Epithelial cell of proximal tubule (primary cell): ENCODE measurements at regions not wholly inside any gene's neighbourhood (a gene's known extent, or its start where the extent isn't known, plus 50 kb on each side); places are given as distances from the start of the nearest gene placed in this dataset.

Experiments
- DNase-seq: peaks from one replicate; pipeline ENCODE4 v3.0.0-alpha.2; 2011; ENCODE audit warnings: low read depth
- H3K4me3 ChIP-seq: 2 replicates; pipeline ENCODE4 v1.5.1; 2011; ENCODE audit warnings: low read depth, mild to moderate bottlenecking, low read length
- TF ChIP-seq, protein P1 (sequence below): conservative IDR thresholded peaks from 2 replicates; pipeline ENCODE4 v1.5.1; 2012; ENCODE audit warnings: low read depth, mild to moderate bottlenecking, low read length

DNA sequence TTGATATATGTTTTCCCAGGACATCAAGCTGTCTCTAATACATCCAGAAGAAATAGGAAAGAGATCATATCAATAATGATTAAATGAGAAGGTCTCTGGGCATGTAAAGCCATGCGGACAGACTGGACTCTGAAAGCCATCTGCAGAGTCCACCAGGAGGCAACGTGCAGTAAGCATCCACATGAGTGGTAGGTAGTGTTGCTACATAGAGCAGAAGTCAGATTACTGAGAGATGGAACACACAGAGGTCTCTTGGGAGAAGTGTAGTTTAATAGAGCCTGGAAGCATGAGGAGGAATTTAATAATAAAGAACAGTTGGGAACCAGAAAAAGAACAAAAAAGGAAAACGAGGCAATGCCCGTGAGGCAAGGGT, 758.1 kb upstream of the DDX18 start:
- no peak overlapping the region for H3K4me3 ChIP-seq
- TF ChIP-seq, protein P1, sequence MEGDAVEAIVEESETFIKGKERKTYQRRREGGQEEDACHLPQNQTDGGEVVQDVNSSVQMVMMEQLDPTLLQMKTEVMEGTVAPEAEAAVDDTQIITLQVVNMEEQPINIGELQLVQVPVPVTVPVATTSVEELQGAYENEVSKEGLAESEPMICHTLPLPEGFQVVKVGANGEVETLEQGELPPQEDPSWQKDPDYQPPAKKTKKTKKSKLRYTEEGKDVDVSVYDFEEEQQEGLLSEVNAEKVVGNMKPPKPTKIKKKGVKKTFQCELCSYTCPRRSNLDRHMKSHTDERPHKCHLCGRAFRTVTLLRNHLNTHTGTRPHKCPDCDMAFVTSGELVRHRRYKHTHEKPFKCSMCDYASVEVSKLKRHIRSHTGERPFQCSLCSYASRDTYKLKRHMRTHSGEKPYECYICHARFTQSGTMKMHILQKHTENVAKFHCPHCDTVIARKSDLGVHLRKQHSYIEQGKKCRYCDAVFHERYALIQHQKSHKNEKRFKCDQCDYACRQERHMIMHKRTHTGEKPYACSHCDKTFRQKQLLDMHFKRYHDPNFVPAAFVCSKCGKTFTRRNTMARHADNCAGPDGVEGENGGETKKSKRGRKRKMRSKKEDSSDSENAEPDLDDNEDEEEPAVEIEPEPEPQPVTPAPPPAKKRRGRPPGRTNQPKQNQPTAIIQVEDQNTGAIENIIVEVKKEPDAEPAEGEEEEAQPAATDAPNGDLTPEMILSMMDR, result no peak
- no peak for DNase-seq

DNA sequence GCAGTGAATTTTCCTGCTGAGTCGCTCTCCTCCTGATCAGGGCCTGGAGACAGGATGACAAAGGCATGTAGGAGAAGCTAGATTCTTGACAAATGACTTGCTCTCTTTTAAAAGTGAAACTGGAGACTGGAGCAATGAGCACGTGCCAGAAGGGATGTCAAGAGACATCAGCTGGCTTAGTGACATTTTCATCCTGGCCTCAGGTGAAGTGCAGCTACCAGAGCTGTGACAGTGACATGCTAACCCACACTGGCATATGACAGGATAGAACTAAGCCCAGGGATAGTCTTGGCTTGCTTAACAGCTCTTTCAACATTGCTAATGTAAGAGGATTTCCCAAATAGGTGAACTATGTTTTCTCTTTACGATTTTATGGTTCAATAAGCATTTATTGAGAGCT, 757.5 kb upstream of the DDX18 start:
- no peak for DNase-seq
- H3K4me3 ChIP-seq, result no peak overlapping the region
- TF ChIP-seq, protein P1, result no peak

DNA sequence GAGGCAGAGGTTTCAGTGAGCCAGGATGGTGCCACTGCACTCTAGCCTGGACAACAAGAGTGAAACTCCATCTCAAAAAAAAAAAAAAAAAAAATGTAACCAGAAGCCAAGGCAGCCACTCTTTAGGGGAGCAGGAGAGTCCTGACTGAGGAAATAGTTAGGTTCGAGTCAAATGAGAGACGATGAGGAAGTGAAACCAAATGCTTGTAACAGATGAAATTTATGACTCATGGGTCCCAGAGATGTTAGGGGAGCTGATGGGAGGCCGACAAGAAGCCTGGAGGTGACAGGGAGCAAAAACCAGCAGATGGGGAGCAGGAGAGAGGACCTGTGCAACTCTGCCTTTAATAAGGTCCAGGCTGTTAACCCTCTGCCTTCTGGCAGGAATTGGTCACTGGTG, 756.1 kb upstream of the DDX18 start:
- TF ChIP-seq, protein P1, result no peak
- no peak overlapping the region for H3K4me3 ChIP-seq
- DNase-seq, result no peak

DNA sequence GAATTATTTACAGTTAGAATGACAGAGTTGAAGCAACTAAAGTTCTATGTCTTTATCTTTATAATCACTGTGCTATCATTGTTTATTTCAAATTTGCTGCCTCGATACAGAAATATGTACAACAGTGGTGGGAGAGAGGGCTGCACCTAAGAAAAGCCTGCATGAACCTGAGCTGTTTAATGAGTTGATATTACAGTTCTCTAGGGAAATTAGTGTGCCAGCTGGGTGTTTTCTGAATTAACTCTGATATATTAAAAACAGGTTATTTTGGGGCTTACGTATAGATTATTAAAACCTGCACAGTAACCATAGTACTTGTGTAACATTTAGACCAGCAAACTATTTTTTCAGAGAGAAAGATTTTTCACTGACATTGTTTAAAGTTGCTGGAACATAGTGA, 750.5 kb upstream of the DDX18 start:
- TF ChIP-seq, protein P1, result no peak
- H3K4me3 ChIP-seq, result no peak overlapping the region
- no peak for DNase-seq

DNA sequence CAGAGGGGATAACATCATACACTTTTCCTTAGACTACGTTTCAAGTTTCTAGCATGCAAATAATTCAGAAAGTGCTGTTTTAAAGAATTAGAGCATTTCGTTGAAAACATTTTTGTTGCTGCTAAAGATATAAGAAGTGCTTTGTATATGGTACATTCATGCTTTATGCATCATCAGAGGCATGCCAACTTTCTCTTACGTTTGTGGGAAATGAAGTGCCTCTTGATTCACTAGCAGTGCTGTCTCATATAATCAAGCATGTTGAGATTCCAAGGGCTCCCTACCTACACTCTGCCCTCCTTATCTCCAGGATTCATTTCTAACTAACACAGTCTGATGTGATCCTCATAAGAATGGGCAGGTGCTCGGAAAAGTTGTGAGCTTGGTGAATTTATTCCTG, 748.6 kb upstream of the DDX18 start:
- DNase-seq, result no peak
- TF ChIP-seq, protein P1, result no peak
- H3K4me3 ChIP-seq, result no peak overlapping the region

DNA sequence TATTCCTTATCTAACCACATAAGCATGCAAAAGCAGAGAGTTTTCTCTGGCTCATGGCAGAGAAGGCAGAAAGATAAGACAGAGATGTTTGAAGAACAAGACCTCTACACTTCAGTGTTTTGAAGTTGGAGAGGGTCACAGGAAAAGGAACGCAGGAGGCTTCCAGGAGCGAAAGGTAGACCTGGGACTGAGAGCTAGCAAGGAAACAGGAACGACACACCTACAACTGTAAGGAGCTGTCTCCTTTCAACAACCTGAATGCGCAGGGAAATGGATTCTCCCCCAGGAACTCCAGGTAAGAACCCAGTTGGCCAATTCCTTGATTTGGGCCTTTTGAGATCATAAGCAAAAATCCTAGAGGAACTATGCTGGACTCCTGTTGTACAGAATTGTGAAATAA, 746.6 kb upstream of the DDX18 start:
- no peak overlapping the region for H3K4me3 ChIP-seq
- TF ChIP-seq, protein P1, result no peak
- DNase-seq, result no peak

DNA sequence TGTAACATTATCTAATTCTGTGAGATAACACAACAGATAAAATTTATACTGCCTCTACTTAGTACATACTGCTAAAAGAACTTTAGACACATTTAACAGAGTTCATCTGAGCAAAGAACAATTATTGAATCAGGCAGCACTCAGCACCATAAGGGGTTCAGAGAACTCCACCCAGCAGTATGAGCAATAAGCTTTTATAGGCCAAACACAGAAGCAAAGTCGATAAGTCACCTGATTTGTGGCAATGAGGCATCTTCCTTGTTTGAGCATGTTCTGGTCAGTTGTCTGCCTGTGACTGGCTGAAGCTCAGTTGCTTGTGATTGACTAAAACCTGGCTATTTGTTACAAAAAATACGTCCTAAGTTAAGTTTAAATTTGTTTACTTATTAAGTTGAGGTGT, 746.1 kb upstream of the DDX18 start:
- H3K4me3 ChIP-seq, result no peak overlapping the region
- TF ChIP-seq, protein P1, result no peak
- DNase-seq, result no peak
